ENCODE measurements at regions not wholly inside any gene's neighbourhood (a gene's known extent, or its start where the extent isn't known, plus 50 kb on each side); places are given as distances from the start of the nearest gene placed in this dataset.

GRCh38 chr16:64531401-64531800, 590.5 kb downstream of the CDH11 start:
- no peak overlapping the region for H2AFZ ChIP-seq (ENCODE audit: low read length)

More at GRCh38 chr16:64531401-64531800, 590.5 kb downstream of the CDH11 start:
- Histone ChIP-seq H3K79me1 (ENCODE audit: insufficient read depth, low read depth, low read length, poor library complexity, severe bottlenecking) (no peaks in the 10 kb centered on the region), H2BK5ac (ENCODE audit: insufficient read length, low read length) (no peak overlapping the region), H2AK5ac (ENCODE audit: insufficient read length, low read length) (no peak overlapping the region), H3K27ac (ENCODE audit: insufficient read length, low read depth, low read length) (no peak overlapping the region), H2BK120ac (ENCODE audit: low read depth, low read length, poor library complexity, severe bottlenecking) (no peak overlapping the region), H2BK12ac (ENCODE audit: insufficient read length, low read depth, low read length) (no peak overlapping the region), H3K23ac (ENCODE audit: insufficient read length, low read depth, low read length) (no peak overlapping the region), H3K23me2 (ENCODE audit: insufficient read length, low read depth, low read length, poor library complexity, severe bottlenecking) (no peaks in the 10 kb centered on the region), H3T11ph (ENCODE audit: low read length) (no peak overlapping the region), H4K91ac (ENCODE audit: insufficient read length, low read depth, low read length) (no peak overlapping the region), H3K9me3 (ENCODE audit: control insufficient read depth, low read depth, low read length) (no peaks in the 10 kb centered on the region), H3K18ac (ENCODE audit: insufficient read length, low read depth, low read length) (no peak overlapping the region), H3K27me3 (ENCODE audit: insufficient read depth, low read length) (no peaks in the 10 kb centered on the region), H4K20me1 (ENCODE audit: control insufficient read depth, insufficient read depth, insufficient read length) (no peaks in the 10 kb centered on the region), H3K4me2 (ENCODE audit: insufficient read depth, insufficient read length, low read length) (no peak overlapping the region), H2BK20ac (ENCODE audit: low read depth, low read length, poor library complexity, severe bottlenecking) (no peak overlapping the region), H4K8ac (replicated peaks; ENCODE audit: insufficient read length, low read depth, low read length) (no peak overlapping the region), H3K56ac (ENCODE audit: insufficient read length, low read depth, low read length) (no peak overlapping the region), H3K4me1 (ENCODE audit: insufficient read depth, low read length) (no peaks in the 10 kb centered on the region), H2BK15ac (ENCODE audit: low read depth, low read length) (no peak overlapping the region), H3K79me2 (ENCODE audit: insufficient read depth, low read length) (no peaks in the 10 kb centered on the region), H3K4ac (ENCODE audit: low read depth, low read length) (no peak overlapping the region), H3K14ac (ENCODE audit: insufficient read depth, low read length) (no peak overlapping the region), H4K5ac (ENCODE audit: insufficient read length, low read depth, low read length) (no peak overlapping the region), H3K9ac (ENCODE audit: extremely low read depth, insufficient read length, low read length) (no peak overlapping the region)
- Mint-ChIP-seq H3K4me3 (no peak overlapping the region), H3K4me1 (peaks cover 33 to 35% of the 10 kb centered on the region in 2 experiments), H3K36me3 (ENCODE audit: insufficient read depth in 1 of 3, low read depth in 3 of 3) (peaks cover 0 to 15% (median 2%) of the 10 kb centered on the region in 3 experiments; a peak in 3 of 7 replicates), H3K9me3 (peaks cover 0 to 2% of the 10 kb centered on the region in 2 experiments; a peak in 4 of 5 replicates), H3K27me3 (ENCODE audit: low read depth) (no peaks in the 10 kb centered on the region), H3K27ac (no peak overlapping the region)
- no peak for TF ChIP-seq CTCF (conservative IDR thresholded peaks at IDR 0.05)
- no peak for DNase-seq
- WGBS (ENCODE audit: extremely low coverage, insufficient read length, low lambda C conversion rate), result no CpG with 5 or more reads among the region's 3 CpGs

Data from H9 (cell line).